HG02885 (cell line): ENCODE measurements at regions not wholly inside any gene's neighbourhood (a gene's known extent, or its start where the extent isn't known, plus 50 kb on each side); places are given as distances from the start of the nearest gene placed in this dataset.

Experiments
- ATAC-seq: cut with Tn5 transposase; IDR thresholded peaks from one replicate; pipeline ENCODE4 v1.9.1; 2021; ENCODE audit warnings: mild to moderate bottlenecking; ENCODE audit not compliant: unreplicated experiment, poor library complexity

DNA sequence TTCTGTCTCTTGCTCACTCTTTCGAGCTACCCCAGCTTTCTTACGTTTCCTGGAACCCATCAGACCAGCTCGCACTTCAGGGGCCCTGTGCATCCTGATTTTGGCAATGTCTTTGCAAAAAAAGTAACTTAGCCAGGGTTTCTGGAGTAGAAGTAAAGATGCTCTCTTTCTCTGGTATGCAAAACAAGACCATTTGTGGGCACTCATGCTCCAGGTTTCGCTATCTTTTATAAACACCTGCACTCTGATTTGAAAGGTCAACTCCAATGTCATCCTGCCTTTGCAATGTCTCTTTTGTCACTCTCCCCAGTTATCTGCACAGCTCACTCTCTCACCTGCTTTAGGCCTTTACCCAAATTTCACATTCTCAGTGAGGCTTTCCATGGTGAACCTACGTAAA lies 869.1 kb downstream of the QKI start:
- ATAC-seq = no peak

- no peak for ATAC-seq
Observed at GRCh38 chr6:164276211-164276610, 861.7 kb downstream of the QKI start.

DNA sequence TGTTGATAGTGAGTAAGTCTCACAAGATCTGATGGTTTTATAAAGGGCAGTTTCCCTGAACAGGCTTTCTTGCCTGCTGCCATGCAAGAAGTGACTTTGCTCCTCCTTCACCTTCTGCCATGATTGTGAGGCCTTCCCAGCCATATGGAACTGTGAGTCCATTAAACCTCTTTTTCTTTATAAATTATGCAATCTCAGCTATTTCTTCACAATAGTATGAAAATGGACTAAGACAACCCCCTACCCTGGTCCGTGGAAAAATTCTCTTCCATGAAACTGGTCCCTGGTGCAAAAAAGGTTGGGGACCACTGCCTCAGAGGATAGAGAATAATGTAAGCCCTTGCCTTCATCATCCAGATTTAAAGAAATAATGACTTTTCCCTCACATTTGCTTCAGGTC lies 861.3 kb downstream of the QKI start:
- no peak for ATAC-seq

GRCh38 chr6:164274493-164274892 lies 860.0 kb downstream of the QKI start:
- no peak for ATAC-seq

DNA sequence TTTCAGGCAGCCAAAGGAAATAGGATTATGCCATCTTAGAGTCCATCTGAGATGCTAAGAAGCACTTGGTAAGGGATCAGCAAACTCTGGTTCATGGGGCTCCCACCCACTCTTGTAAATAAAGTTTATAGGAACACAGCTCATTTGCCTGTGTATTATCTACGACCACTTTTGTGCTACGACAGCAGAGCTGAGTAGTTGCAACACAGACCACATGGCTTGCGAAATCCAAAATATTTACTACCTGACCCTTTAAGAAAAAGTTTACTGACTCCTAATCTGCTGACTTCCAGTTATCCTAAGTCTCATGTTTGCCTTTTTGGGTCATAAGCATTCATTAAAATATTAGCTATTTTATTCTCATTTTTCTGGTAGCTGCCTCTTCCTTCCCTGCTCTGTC lies 859.0 kb downstream of the QKI start:
- no peak for ATAC-seq

DNA sequence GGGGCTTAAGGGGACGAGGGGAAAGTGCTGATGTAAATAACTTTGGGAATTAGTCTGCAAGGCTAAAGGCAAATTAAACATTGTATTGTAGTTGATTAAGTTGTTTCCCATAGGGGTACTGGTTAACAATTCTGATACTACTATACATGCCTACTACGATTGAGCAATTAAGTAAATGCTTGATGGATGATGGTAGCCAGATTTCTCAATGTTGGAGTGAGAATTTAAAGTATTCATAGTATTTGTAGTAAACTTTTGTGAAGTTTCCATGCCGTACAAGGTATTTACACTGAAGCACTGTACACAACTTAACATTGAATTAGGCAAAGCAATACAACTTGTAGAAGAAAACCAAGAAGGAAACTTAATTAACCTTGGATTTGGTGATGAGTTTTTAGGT lies 852.3 kb downstream of the QKI start:
- ATAC-seq = no peak

DNA sequence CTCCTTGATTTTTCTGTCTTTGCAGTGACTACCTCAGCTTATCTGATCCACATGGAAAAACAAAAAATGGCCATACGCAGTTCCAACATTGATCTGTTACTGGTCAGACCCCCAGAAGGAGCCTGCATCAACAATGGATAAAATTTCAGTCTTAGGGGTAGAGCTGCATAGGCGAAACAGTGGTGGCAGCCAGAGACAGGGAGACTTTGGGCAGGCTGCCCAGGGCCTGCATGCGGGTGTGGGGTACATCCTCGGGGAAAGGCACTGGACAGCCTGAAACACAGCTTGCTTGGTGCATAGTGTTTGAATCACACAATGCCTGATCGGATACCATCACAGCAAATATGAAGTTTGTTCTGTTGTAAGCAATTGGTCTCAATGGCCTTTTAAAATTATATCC lies 847.8 kb downstream of the QKI start:
- ATAC-seq = no peak

GRCh38 chr6:164258421-164258820 lies 843.9 kb downstream of the QKI start:
- ATAC-seq = no peak

DNA sequence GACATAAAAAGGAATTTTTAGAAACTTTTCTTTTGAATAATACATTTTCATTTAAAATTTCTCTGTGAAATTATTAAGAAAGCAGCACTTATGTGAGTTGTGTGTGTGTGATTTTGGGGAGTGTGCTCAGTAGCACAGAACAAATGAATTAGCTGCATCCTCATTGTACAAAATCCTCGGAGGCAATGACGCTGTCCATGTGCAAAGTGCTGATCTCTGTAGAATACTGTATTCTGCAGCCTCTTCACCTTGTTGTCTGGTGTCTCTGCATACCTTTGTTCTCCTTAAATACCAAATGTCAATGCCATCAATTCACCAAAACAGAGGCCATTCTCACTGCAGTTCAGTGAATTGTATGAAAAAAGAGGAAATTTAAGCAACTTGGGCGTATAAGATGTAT lies 838.4 kb downstream of the QKI start:
- no peak for ATAC-seq

- no peak for ATAC-seq
Observed at GRCh38 chr6:164252291-164252690, 837.8 kb downstream of the QKI start.

- ATAC-seq = no peak
Observed at GRCh38 chr6:164247106-164247505, 832.6 kb downstream of the QKI start.

DNA sequence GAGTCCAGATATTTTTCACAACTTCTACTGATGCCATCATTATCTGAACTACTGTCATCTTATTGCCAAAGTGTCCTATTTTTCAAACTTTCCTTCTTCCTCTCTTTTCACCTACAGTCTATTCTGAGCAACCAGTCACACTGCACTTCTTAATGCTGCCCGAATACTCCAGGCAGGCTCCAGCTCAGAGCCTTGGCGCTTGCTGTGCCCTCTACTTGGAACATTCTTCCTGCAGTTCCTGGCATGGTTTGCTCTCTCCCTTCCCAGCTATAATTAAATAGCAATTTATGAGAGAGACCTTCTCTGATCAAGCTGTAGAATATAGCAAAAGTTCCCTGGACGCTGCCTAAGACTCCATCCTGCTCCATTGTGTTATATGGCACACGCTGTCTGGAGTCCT lies 831.6 kb downstream of the QKI start:
- ATAC-seq = no peak

DNA sequence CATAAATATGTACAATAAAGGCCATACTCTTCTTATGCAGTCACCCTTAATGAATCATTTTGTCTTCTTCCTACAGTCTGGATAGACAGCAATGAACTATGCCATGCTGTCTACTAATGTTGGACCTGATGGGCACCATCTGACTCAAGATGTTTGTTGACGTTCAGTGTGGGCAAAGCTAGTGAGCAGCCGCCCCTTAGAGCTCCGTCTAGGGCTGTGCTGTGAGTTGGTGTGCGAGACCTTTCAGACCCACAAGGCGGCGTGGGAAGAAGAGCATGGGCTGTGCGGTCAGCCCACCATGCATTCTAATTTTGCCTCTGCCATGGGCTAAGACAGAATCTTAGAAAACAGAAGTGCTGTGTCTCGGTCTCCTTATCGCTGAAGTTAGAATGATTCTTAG lies 829.4 kb downstream of the QKI start:
- no peak for ATAC-seq

DNA sequence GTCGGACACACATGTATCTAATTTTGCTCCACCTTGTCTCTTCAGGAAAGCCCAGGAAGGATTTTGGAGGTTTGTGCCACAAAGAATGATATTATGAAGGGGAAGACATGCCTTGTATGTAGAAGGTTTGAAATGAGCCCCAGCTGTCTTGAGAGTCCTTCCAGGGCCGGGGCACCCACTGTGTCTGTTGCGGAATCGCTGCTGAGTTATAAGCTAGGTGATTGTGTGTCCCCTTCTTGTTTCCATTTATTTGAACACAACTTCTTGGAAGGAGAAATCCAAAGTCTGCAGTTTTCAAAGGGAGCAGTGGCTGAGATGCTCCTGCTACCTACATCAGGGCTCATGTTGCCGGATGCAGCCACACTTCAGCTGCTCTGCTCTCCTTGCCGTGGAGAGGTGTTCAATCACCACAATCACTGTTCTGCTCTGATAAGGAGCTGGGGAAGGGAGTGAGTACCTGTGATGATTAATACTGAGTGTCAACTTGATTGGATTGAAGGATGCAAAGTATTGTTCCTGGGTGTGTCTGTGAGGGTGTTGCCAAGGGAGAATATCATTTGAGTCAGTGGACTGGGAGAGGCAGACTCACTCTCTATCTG lies 828.6 kb downstream of the QKI start:
- no peak for ATAC-seq

DNA sequence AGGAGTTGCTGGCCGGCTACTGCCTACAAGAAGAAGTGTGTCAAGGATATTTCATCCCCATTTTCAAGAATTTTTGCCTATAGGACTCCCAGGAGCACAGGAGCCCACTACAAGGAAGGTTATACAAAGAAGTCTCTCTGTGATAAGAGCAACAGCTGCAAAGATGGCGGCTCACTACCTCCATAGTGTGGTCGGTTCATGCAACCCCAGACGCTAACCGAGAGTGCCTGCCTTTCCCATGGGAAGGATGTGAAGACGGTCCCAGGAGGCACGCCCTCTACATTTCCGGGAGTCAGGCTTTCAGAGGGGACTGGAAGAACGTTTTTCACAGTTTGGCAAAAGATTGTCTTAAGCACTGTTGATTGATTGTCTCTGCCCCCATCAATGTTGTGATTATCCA lies 816.3 kb downstream of the QKI start:
- no peak for ATAC-seq

GRCh38 chr6:164230259-164230658 lies 815.7 kb downstream of the QKI start:
- ATAC-seq = no peak

- ATAC-seq = no peak
Observed at GRCh38 chr6:164229716-164230115, 815.2 kb downstream of the QKI start.

DNA sequence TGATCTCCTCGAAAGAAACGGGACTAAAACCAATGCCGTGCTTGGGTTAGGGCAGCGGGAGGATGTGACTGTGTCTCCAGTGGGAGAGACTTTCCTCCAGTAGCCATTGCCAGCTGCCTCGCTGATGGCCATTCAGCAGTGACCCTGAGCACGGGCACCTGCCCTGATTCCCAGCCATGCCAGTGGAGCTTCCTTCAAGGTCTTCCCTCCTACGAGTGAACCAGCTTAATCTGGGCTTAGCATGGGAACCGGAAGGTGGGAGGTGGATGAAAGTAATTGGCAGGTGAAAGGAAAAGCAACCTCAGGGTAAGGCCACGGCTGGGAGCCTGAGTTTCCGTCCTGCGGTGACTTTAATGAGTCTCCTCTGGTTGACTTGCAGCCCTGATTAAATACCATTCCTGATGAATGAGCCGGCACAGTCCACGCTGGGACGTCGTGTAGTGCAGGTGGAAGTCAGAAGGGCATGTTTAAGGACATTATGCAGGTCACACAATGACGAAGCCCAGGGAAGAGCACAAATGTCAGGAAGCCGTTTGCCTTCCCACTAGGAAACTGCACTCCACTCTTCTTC lies 813.5 kb downstream of the QKI start:
- ATAC-seq = no peak

DNA sequence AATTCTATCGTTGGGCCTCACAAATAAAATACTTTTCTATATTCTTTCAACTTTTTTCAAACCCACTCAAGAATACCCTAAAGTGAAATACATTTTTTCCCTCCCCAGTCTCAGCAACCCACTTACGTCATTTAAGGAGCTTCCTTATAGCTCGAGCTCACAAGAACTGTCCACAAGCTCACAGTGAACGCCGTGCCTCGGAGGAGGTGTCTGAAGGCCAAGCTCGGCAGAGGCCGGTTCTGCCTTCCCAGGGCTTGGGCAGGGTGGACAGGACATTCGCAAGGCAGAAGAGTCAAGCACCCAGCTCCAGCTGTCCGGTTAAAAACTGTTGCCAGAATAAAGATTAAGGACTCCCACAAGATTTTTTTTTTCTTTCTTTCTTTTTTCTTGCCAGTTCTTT lies 802.3 kb downstream of the QKI start:
- ATAC-seq = no peak

DNA sequence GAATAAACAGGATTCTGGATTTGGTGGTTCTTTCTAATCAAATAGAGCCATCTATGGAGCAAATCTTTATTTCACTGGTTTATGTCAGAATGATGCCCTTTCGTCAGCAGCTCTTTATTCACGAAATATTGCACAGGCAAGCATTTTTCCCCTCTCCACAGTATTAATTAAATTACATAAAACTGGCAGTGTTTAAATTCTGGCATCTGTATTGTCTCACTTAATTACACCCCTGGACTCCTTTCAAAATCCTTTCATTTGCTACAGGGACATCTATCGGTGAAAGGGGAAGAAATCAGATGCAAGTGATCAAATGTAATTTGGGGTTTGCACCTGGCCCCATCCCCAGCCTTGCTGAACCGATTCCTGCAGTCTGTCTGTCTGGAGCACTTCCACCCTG lies 801.9 kb downstream of the QKI start:
- ATAC-seq = no peak

GRCh38 chr6:164214066-164214465 lies 799.5 kb downstream of the QKI start:
- ATAC-seq = no peak

DNA sequence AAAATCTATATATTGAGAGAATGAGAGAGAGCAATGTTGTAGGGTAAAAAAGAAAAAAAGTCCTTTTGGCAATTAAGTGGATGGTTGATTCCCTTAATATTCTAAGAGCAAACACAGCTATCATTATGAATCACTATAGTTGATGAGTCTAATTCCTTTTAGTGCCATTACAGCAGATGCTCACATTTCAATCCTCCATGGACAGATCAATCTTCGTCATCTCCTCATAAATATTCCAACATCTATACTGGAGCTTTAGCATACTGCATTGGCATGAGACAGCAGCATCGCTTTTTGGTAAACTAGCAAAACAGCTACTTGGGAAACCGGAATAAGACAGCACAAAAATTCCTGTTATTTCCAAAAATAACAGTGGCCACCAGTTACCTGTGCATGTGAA lies 796.7 kb downstream of the QKI start:
- ATAC-seq = no peak

- ATAC-seq = no peak
Observed at GRCh38 chr6:164210783-164211182, 796.3 kb downstream of the QKI start.
